K562 (cell line): ENCODE measurements at regions not wholly inside any gene's neighbourhood (a gene's known extent, or its start where the extent isn't known, plus 50 kb on each side); places are given as distances from the start of the nearest gene placed in this dataset.

ENCODE experiments used
- CBFA2T2 ChIP-seq: fragments of 450-650 bp; conservative IDR thresholded peaks from 2 replicates; pipeline ENCODE4 v1.6.1; 2017; ENCODE audit warnings: mild to moderate bottlenecking
- DNMT1 ChIP-seq: fragments of 450-650 bp; IDR thresholded peaks from 2 replicates; pipeline ENCODE4 v1.6.1; 2016; ENCODE audit warnings: antibody characterized with exemption, mild to moderate bottlenecking
- IRF9 ChIP-seq: fragments of 450-650 bp; IDR thresholded peaks from 2 replicates; pipeline ENCODE4 v1.6.1; 2016; ENCODE audit warnings: missing biosample characterization, missing genetic modification characterization
- MTA1 ChIP-seq: fragments of 450-650 bp; IDR thresholded peaks from 2 replicates; pipeline ENCODE4 v1.6.1; 2017; ENCODE audit warnings: borderline replicate concordance
- NBN ChIP-seq: fragments of 450-650 bp; IDR thresholded peaks from 2 replicates; pipeline ENCODE4 v1.6.1; 2016; ENCODE audit warnings: low read depth, mild to moderate bottlenecking
- NFXL1 ChIP-seq: fragments of 450-650 bp; formaldehyde crosslinking; IDR thresholded peaks from 2 replicates; pipeline ENCODE4 v1.4.0; 2021; ENCODE audit warnings: mild to moderate bottlenecking
- RBM17 ChIP-seq: fragments of 200-400 bp; formaldehyde crosslinking; IDR thresholded peaks from 2 replicates; pipeline ENCODE4 v1.6.1; 2017; ENCODE audit warnings: low read depth, mild to moderate bottlenecking, low read length, borderline replicate concordance
- TFAP4 ChIP-seq: sonication (generic); formaldehyde crosslinking; IDR thresholded peaks from 2 replicates; pipeline ENCODE4 v1.8.0; 2022; ENCODE audit warnings: missing genetic modification reagents, mild to moderate bottlenecking, moderate library complexity, borderline replicate concordance
- YY1 ChIP-seq, 3 experiments: IDR thresholded peaks; 2 replicates each; pipeline ENCODE4 v1.6.1; 2011; ENCODE audit warnings: low read length in 2 of 3, mild to moderate bottlenecking in 2 of 3, moderate library complexity in 2 of 3, borderline replicate concordance in 1 of 3, control low read depth in 1 of 3, low read depth in 1 of 3; ENCODE audit not compliant: insufficient read depth in 3 of 3, insufficient replicate concordance in 2 of 3, control insufficient read depth in 1 of 3, insufficient read length in 1 of 3; ENCODE audit errors: extremely low read depth in 1 of 3
- ZBTB11 ChIP-seq, 3 experiments: fragments of 200-800 bp in 1 of 3; fragments of 250-450 bp in 1 of 3; fragments of 450-650 bp in 1 of 3; sonication (Bioruptor Pico) in 1 of 3; sonication (Bioruptor generic) in 1 of 3; formaldehyde crosslinking in 1 of 3; IDR thresholded peaks; 2 replicates each; pipeline versions ENCODE4 v1.6.1 to v1.8.0; 2016 to 2022; ENCODE audit warnings: mild to moderate bottlenecking in 2 of 3, missing genetic modification characterization in 2 of 3, missing compliant biosample characterization in 1 of 3, moderate library complexity in 1 of 3
- ZNF316 ChIP-seq: fragments of 450-650 bp; IDR thresholded peaks from 2 replicates; pipeline ENCODE4 v1.6.1; 2016
- ZNF717 ChIP-seq: fragments of 250-450 bp; sonication (Bioruptor Pico); IDR thresholded peaks from 2 replicates; pipeline ENCODE4 v1.5.0; 2021
- TF ChIP-seq, protein P1 (sequence below), 3 experiments: fragments of 200-800 bp in 1 of 3; sonication (Bioruptor generic) in 1 of 3; sonication (generic) in 1 of 3; formaldehyde crosslinking in 1 of 3; IDR thresholded peaks; 2 replicates each; pipeline versions ENCODE4 v1.6.1 to v1.8.0; 2016 to 2022; ENCODE audit warnings: mild to moderate bottlenecking in 2 of 3, missing compliant biosample characterization in 2 of 3, missing genetic modification characterization in 2 of 3, missing genetic modification reagents in 1 of 3

DNA sequence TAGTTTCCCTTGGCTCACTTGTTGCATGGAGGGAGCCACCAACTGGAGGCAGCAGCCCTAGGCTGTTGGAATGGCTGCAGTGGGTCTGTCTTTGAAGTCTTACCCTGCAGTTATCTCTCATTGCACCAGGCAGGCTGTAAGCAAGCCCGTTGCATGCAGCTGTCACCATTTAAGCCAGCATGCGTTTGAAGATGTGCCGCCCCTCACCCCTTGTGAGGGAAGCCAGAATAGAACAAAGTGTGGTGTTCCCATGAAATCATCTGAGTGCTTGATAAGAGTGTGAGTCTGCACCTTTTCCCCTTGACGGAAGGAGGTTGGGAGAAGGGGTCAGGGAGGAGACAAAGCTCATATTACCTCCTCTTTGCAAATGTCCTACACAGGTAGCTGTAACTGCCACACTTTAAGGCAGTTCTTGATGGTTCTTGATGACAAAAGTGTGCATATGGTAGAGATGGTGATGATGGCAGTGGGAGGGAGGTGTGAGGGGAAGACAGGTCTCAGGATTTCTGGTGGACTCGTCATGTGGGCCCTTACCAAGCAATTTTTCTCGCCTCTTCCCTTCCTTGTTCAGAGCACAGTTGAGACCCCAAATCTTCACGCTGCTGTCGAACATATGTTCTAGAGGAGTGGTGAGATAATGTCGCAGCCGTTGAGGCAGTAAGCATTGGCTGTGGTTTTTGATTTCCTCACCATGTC lies 191.4 kb upstream of the LEF1 start (continued):
- TF ChIP-seq ZBTB11 (CRISPR knock-in tag; IDR thresholded peaks at IDR 0.05) (no peak), YY1 (IDR thresholded peaks at IDR 0.05; ENCODE audit: borderline replicate concordance in 1 of 3, control insufficient read depth in 1 of 3, extremely low read depth in 1 of 3, insufficient read depth in 3 of 3, insufficient read length in 1 of 3, insufficient replicate concordance in 2 of 3, low read depth in 1 of 3, low read length in 2 of 3) (peak in 2 of 3 experiments; percentile 17 to 61), ZNF316 (peak; percentile 76), NBN (peak; percentile 73; the same call in 1 of the 2 replicates), TFAP4 (CRISPR knock-in tag) (peak; percentile 91), RBM17 (no peak), IRF9 (tag) (0 out of 2 replicates have a peak, but pooled peaks have one; percentile 24), DNMT1 (no peak), CBFA2T2 (peak; percentile 84), ZNF717 (CRISPR knock-in tag) (no peak), MTA1 (0 out of 2 replicates have a peak, but pooled peaks have one; percentile 54), NFXL1 (CRISPR knock-in tag) (no peak)
- TF ChIP-seq, protein P1, sequence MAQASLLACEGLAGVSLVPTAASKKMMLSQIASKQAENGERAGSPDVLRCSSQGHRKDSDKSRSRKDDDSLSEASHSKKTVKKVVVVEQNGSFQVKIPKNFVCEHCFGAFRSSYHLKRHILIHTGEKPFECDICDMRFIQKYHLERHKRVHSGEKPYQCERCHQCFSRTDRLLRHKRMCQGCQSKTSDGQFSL (CRISPR knock-in tag; IDR thresholded peaks at IDR 0.05) = no peak
- TF ChIP-seq, protein P1 (tag; IDR thresholded peaks at IDR 0.05) = no peak
